Upper lobe of right lung (tissue), 1 donor: ENCODE measurements at regions not wholly inside any gene's neighbourhood (a gene's known extent, or its start where the extent isn't known, plus 50 kb on each side); places are given as distances from the start of the nearest gene placed in this dataset.

Source experiments
- ATAC-seq: fragments of 200-7000 bp; cut with Tn5 transposase; one replicate; pipeline ENCODE4 v1.9.1; 2020; ENCODE audit warnings: mild to moderate bottlenecking, moderate library complexity
- DNase-seq: peaks from one replicate; pipeline ENCODE4 v3.0.0-alpha.2; 2020
- H3K27ac ChIP-seq: fragments of 200-600 bp; one replicate; pipeline ENCODE4 v1.8.0; 2022
- H3K27me3 ChIP-seq: fragments of 200-600 bp; one replicate; pipeline ENCODE4 v1.8.0; 2022; ENCODE audit warnings: mild to moderate bottlenecking
- H3K36me3 ChIP-seq: fragments of 200-600 bp; one replicate; pipeline ENCODE4 v1.8.0; 2022
- H3K4me1 ChIP-seq: fragments of 200-600 bp; one replicate; pipeline ENCODE4 v1.8.0; 2022
- H3K4me3 ChIP-seq: fragments of 200-600 bp; one replicate; pipeline ENCODE4 v1.8.0; 2022; ENCODE audit warnings: mild to moderate bottlenecking
- H3K9me3 ChIP-seq: fragments of 200-600 bp; one replicate; pipeline ENCODE4 v1.8.0; 2022
- intact Hi-C: fragments of 100-400 bp; cut with DNase I; formaldehyde crosslinking; loops from one replicate; pipeline ENCODE4 v1.11.0; 2022
- TF ChIP-seq, protein P1 (sequence below): fragments of 200-600 bp; IDR thresholded peaks from one replicate; pipeline ENCODE4 v1.8.0; 2022; ENCODE audit warnings: antibody characterized with exemption
- donor health status: DM: no; HTN: yes; CAD: no; lungs with severe emphysema.

DNA sequence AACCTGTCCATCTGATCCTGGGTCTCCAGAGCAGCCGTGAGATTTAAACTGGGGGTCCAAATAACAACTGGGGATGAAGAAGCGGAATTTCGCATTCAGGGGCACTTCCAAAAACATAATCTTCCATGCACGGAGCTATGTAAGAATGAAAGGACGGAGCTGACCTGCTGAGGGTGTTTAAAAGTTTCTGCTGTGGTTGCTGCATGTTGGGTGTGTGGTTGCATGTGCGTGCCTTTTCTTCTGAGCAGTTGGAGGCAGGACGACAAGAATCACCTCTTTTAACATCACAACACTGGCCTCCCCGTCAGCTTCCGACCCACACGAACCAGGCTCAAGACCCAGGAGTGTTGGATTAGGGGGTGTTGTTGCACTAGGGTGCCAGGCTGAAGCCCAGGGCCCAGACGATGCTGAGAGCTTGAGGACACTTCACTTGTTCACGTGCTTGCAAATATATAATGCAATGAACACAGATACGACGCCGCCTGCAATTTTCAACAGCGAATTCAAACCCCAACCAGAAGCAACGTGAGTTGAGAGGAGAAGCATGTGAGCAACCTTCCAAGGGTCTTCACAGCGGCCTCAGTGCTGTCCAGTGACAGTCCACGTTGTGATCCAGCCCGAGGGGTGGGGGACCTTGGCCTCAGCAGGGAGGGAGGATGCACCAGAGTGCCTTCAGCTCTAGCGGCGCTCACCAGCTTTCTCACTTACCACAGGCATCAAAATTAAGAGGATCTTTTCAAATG lies 76.0 kb upstream of the SALL3 start:
- DNase-seq (peak; percentile 21), ATAC-seq (no peak)
- H3K4me3 ChIP-seq: no peak overlapping the region
- H3K27me3 ChIP-seq: no peaks in the 10 kb centered on the region
- no peaks in the 10 kb centered on the region for H3K9me3 ChIP-seq
- H3K4me1 ChIP-seq: no peaks in the 10 kb centered on the region
- TF ChIP-seq, protein P1, sequence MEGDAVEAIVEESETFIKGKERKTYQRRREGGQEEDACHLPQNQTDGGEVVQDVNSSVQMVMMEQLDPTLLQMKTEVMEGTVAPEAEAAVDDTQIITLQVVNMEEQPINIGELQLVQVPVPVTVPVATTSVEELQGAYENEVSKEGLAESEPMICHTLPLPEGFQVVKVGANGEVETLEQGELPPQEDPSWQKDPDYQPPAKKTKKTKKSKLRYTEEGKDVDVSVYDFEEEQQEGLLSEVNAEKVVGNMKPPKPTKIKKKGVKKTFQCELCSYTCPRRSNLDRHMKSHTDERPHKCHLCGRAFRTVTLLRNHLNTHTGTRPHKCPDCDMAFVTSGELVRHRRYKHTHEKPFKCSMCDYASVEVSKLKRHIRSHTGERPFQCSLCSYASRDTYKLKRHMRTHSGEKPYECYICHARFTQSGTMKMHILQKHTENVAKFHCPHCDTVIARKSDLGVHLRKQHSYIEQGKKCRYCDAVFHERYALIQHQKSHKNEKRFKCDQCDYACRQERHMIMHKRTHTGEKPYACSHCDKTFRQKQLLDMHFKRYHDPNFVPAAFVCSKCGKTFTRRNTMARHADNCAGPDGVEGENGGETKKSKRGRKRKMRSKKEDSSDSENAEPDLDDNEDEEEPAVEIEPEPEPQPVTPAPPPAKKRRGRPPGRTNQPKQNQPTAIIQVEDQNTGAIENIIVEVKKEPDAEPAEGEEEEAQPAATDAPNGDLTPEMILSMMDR: no peak
- no peaks in the 10 kb centered on the region for H3K36me3 ChIP-seq
- intact Hi-C loops: no loop called here
- H3K27ac ChIP-seq: no peak overlapping the region

DNA sequence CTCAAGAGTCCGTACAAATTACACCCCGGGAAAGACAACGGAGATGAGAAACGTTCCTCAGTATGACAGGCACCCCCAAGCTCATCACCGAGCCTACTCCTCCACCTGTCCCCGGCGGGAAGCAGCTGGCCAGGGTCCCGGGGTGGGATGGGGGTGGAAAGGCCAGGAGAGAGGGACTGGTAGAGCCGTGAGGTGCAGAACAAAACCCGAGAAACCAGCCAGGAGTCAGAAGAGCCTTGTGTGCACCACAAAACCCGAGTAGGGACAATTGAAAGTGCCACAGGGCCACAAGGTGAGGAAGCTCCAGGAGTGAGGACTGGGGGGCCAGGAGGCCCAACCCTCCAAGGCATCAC lies 75.5 kb upstream of the SALL3 start:
- no peak overlapping the region for H3K27ac ChIP-seq
- TF ChIP-seq, protein P1: no peak
- no peaks in the 10 kb centered on the region for H3K9me3 ChIP-seq
- no peak overlapping the region for H3K4me3 ChIP-seq
- H3K27me3 ChIP-seq: no peaks in the 10 kb centered on the region
- H3K4me1 ChIP-seq: no peaks in the 10 kb centered on the region
- ATAC-seq (no peak), DNase-seq (peak; percentile 16)
- no peaks in the 10 kb centered on the region for H3K36me3 ChIP-seq
- intact Hi-C loops: no loop called here

DNA sequence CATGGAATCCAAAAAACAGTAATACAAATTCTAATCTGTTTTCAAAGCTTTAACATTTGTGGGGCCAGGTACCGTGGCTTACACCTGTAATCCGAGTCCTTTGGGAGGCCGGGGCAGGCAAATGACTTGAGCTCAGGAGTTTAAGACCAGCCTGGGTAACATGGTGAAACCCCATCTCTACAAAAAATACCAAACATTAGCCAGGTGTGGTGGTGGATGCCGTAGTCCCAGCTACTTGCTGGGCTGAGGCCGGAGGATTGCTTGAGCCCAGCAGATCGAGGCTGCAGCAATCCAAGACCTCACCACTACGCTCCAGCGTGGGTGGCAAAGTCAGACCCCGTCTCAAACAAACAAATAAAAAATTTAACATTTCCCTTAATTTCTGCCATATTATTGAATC lies 74.3 kb upstream of the SALL3 start:
- H3K9me3 ChIP-seq: no peaks in the 10 kb centered on the region
- no peaks in the 10 kb centered on the region for H3K36me3 ChIP-seq
- H3K27ac ChIP-seq: no peak overlapping the region
- DNase-seq: peak; percentile 25
- intact Hi-C loops: no loop called here
- H3K4me3 ChIP-seq: no peak overlapping the region
- no peak for ATAC-seq
- H3K4me1 ChIP-seq: no peaks in the 10 kb centered on the region
- TF ChIP-seq, protein P1: no peak
- no peaks in the 10 kb centered on the region for H3K27me3 ChIP-seq

DNA sequence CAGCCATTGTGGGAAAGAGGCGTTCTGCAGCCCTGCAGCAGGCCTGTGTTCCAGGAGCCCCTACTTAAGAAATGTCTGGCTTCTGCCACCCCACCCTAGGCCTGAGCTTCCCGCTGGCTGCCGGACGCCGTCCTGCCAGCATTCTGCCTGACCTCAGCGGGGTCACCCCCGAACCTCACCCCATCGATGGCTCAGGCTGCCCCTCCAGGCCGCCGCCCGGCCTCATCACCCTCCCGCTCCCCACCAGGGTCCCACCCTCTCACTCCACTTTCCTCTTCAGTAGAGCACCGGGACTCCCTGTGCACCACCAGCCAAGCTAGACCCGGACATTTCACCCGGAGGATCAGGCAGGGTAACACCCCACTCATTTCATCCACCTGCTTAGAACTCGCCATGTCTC lies 73.6 kb upstream of the SALL3 start:
- H3K9me3 ChIP-seq: no peaks in the 10 kb centered on the region
- TF ChIP-seq, protein P1: no peak
- ATAC-seq (no peak), DNase-seq (peak; percentile 55)
- no peaks in the 10 kb centered on the region for H3K36me3 ChIP-seq
- no peaks in the 10 kb centered on the region for H3K27me3 ChIP-seq
- intact Hi-C loops: no loop called here
- H3K4me3 ChIP-seq: no peak overlapping the region
- H3K4me1 ChIP-seq: no peaks in the 10 kb centered on the region
- H3K27ac ChIP-seq: no peak overlapping the region

DNA sequence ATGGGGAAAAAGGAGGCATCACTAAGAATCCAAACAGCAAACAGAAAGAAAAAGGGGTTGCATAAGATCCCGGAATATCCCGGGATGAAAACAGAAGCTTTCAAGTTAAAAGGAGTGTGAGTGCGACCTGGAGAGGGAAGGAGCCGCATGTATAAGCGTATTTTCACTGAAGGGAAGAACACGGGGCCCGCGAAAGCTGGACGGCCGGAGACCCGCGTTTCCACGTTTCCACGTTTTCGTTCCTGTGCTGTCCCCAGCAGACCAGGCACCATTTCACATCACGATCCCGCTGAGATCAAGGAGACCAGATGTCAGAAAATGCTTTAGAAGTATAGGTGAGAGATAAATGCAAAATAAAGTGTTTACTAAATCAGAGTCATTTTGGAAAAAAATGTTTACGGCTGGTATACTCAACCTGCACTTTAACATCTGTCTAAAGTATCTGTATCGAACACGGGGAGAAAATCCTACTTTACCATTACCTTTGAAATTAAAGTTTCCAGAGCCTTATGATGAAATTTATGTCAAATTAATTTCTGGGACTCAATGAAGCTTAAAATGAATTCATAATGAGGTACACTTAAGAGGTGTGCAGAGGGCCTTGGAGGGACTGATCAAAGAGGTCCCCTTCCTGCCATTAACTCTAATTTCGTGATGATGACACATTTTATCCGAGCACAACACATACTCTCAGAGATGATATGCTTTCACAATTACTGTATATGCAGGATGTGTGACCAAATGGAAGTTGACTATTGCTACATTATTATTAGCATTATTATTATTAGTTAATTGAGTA lies 71.0 kb upstream of the SALL3 start:
- intact Hi-C loops: no loop called here
- H3K9me3 ChIP-seq: no peaks in the 10 kb centered on the region
- H3K27ac ChIP-seq: no peak overlapping the region
- H3K36me3 ChIP-seq: no peaks in the 10 kb centered on the region
- H3K4me3 ChIP-seq: no peak overlapping the region
- DNase-seq (peak; percentile 25), ATAC-seq (no peak)
- TF ChIP-seq, protein P1: no peak
- no peaks in the 10 kb centered on the region for H3K4me1 ChIP-seq
- peaks cover 7% of the 10 kb centered on the region for H3K27me3 ChIP-seq
